ENCODE measurements at regions not wholly inside any gene's neighbourhood (a gene's known extent, or its start where the extent isn't known, plus 50 kb on each side); places are given as distances from the start of the nearest gene placed in this dataset.

DNA sequence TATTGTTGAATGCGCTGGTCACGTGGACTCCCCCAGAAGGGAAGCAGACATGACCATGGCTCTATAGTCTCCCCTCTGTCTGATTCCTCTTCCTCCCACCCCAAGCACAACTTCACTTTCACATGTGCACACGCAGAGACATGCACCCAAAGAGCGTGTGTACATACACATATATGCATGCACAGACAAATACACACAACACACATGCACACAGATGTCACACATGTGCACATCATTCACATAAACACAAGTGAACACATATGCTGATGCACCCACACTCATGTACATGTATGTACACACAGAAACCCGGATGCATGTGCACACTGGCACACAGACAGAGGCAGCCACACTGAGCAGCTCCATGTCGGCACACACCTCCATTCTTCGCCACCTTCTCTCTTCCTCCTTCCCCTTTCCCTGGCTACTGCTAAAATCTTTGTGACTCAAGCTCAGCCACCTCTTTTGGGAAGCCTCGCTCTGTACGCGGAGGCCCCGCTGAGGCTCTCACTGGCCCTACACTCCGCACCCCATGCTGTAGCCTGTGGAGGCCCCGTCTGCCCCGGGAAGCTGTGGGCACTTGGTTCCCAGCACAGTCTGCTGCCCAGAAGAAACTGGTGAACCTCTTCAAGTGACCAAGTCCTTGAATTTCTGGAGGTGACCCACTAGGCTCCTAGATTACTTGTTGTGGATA is 101.6 kb upstream of the TEX51 start:
- TF ChIP-seq EZH2phosphoT487 (IDR thresholded peaks at IDR 0.05; ENCODE audit: borderline replicate concordance, low read length): no peak
- TF ChIP-seq, protein P1, sequence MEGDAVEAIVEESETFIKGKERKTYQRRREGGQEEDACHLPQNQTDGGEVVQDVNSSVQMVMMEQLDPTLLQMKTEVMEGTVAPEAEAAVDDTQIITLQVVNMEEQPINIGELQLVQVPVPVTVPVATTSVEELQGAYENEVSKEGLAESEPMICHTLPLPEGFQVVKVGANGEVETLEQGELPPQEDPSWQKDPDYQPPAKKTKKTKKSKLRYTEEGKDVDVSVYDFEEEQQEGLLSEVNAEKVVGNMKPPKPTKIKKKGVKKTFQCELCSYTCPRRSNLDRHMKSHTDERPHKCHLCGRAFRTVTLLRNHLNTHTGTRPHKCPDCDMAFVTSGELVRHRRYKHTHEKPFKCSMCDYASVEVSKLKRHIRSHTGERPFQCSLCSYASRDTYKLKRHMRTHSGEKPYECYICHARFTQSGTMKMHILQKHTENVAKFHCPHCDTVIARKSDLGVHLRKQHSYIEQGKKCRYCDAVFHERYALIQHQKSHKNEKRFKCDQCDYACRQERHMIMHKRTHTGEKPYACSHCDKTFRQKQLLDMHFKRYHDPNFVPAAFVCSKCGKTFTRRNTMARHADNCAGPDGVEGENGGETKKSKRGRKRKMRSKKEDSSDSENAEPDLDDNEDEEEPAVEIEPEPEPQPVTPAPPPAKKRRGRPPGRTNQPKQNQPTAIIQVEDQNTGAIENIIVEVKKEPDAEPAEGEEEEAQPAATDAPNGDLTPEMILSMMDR (IDR thresholded peaks at IDR 0.05; ENCODE audit: low read depth, low read length, poor library complexity, severe bottlenecking): no peak
- no peaks in the 10 kb centered on the region for H3K9me3 ChIP-seq (ENCODE audit: control insufficient read depth, insufficient read depth, low read length)
- no peaks in the 10 kb centered on the region for H3F3A ChIP-seq (ENCODE audit: control insufficient read depth, insufficient read depth)
- no peaks in the 10 kb centered on the region for H3K9me2 ChIP-seq (replicated peaks; ENCODE audit: control insufficient read depth, low read length)
- no peak overlapping the region for H3K4me3 ChIP-seq (ENCODE audit: low read length)
- H3K79me2 ChIP-seq (ENCODE audit: control insufficient read depth, low read length): no peaks in the 10 kb centered on the region
- H3K27me3 ChIP-seq (ENCODE audit: control insufficient read depth, low read length): no peaks in the 10 kb centered on the region
- no peak overlapping the region for H3K4me2 ChIP-seq (ENCODE audit: low read length)
- H3K4me1 ChIP-seq (ENCODE audit: control insufficient read depth, low read length): no peaks in the 10 kb centered on the region
- H3K36me3 ChIP-seq (ENCODE audit: control insufficient read depth, low read length): no peaks in the 10 kb centered on the region
- H3K27ac ChIP-seq (ENCODE audit: low read depth, low read length): no peak overlapping the region
- H4K20me1 ChIP-seq (ENCODE audit: control insufficient read depth, insufficient read depth, low read depth, low read length): no peaks in the 10 kb centered on the region

DNA sequence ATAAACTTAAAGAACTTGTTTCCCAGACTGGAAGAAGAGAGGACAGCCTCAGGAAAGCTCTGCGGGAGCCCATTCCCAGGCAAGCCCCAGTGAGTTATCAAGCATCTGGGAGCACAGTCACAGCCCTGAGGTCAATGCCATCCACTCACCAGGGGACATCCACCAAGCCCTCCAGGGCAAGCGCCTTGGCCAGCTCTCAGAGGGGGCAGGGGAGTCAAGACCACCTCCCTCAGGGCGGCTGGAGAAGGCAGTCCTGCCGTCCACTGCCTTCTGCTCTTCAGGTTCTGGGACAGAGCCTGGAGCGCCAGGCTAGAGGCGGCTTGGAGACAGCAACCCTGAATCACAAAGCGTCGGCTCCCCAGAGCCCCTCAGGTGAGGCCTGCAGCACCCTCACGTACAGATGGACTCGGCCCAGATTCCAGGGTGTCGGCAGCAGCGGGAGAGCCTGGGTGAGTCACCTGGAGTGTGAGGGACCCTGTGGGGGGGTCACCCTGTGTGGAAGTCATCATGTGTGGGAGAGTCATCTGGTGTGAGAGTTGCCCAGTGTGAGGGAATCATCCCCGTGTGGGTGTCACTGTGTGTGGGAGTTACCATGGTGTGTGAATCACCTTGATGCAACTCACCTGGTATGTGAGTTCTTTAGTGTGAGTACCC is 100.9 kb upstream of the TEX51 start:
- Histone ChIP-seq H3K9me3 (ENCODE audit: control insufficient read depth, insufficient read depth, low read length) (no peaks in the 10 kb centered on the region), H3K4me3 (ENCODE audit: low read length) (no peak overlapping the region), H3K27ac (ENCODE audit: low read depth, low read length) (no peak overlapping the region), H3K27me3 (ENCODE audit: control insufficient read depth, low read length) (no peaks in the 10 kb centered on the region), H4K20me1 (ENCODE audit: control insufficient read depth, insufficient read depth, low read depth, low read length) (no peaks in the 10 kb centered on the region), H3K4me1 (ENCODE audit: control insufficient read depth, low read length) (no peaks in the 10 kb centered on the region), H3K4me2 (ENCODE audit: low read length) (no peak overlapping the region), H3K79me2 (ENCODE audit: control insufficient read depth, low read length) (no peaks in the 10 kb centered on the region), H3K36me3 (ENCODE audit: control insufficient read depth, low read length) (no peaks in the 10 kb centered on the region), H3F3A (ENCODE audit: control insufficient read depth, insufficient read depth) (no peaks in the 10 kb centered on the region), H3K9me2 (replicated peaks; ENCODE audit: control insufficient read depth, low read length) (no peaks in the 10 kb centered on the region)
- TF ChIP-seq, protein P1 (IDR thresholded peaks at IDR 0.05; ENCODE audit: low read depth, low read length, poor library complexity, severe bottlenecking): no peak
- no peak for TF ChIP-seq EZH2phosphoT487 (IDR thresholded peaks at IDR 0.05; ENCODE audit: borderline replicate concordance, low read length)

DNA sequence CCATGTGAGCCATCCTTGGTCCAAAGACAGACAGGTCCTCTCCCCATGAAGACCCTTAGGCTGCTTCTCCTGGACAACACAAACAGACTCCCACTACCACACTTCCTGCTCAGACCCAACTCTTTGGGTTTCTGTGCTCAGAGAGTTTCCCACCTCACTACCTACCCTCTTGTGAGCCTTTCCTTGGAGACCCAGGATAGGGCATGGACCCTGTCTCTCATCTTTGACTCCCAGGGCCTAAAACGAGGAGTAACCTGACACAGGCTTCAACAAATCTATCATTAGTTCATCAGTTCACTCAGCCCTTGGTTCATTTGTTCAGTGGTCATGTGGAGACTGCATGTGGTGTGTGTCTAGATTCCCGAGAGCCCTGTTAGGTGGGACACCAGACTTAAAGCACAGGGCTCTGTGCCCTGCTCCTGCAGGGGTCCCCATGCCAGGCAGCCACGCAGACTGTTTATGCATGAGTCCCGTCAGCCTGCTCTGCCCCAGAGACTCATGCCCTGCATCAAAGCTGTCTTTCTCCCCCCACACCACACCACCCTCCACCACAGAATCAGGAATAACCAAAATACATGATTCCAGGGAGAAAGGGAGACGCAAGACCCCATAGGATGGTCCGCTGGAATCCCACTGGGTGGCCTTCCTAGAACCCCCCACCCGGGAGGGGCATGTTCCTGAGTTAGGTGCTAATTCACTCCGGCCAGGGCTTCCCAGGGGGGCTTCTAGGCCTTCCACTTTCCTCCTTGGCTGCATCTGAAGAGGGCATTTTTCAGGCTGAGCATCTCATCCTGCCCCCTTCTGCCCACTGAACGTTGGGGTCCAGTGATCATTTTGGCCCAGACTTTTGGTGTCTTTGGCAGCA is 100.2 kb upstream of the TEX51 start:
- H3K79me2 ChIP-seq (ENCODE audit: control insufficient read depth, low read length): no peaks in the 10 kb centered on the region
- H3K4me2 ChIP-seq (ENCODE audit: low read length): no peak overlapping the region
- H3F3A ChIP-seq (ENCODE audit: control insufficient read depth, insufficient read depth): no peaks in the 10 kb centered on the region
- no peak overlapping the region for H3K4me3 ChIP-seq (ENCODE audit: low read length)
- no peaks in the 10 kb centered on the region for H3K36me3 ChIP-seq (ENCODE audit: control insufficient read depth, low read length)
- H3K4me1 ChIP-seq (ENCODE audit: control insufficient read depth, low read length): no peaks in the 10 kb centered on the region
- no peaks in the 10 kb centered on the region for H4K20me1 ChIP-seq (ENCODE audit: control insufficient read depth, insufficient read depth, low read depth, low read length)
- TF ChIP-seq EZH2phosphoT487 (IDR thresholded peaks at IDR 0.05; ENCODE audit: borderline replicate concordance, low read length): no peak
- TF ChIP-seq, protein P1 (IDR thresholded peaks at IDR 0.05; ENCODE audit: low read depth, low read length, poor library complexity, severe bottlenecking): no peak
- H3K9me2 ChIP-seq (replicated peaks; ENCODE audit: control insufficient read depth, low read length): no peaks in the 10 kb centered on the region
- no peaks in the 10 kb centered on the region for H3K27me3 ChIP-seq (ENCODE audit: control insufficient read depth, low read length)
- no peak overlapping the region for H3K27ac ChIP-seq (ENCODE audit: low read depth, low read length)
- H3K9me3 ChIP-seq (ENCODE audit: control insufficient read depth, insufficient read depth, low read length): no peaks in the 10 kb centered on the region

All from DOHH2 (cell line).